B cell (primary cell): ENCODE measurements at regions not wholly inside any gene's neighbourhood (a gene's known extent, or its start where the extent isn't known, plus 50 kb on each side); places are given as distances from the start of the nearest gene placed in this dataset.

Source experiments
- ATAC-seq: fragments of 200-7000 bp; cut with Tn5 transposase; one replicate; pipeline ENCODE4 v1.10.0; 2021; ENCODE audit warnings: low read depth, mild to moderate bottlenecking, moderate number of reproducible peaks, moderate library complexity
- CTCF ChIA-PET: fragments of 350-600 bp; sonication (Branson Sonifier 250); formaldehyde crosslinking; loops from one replicate; lab custom pipeline; 2021; ENCODE audit warnings: antibody characterized with exemption, inconsistent platforms; lab: Charles Lee
- POLR2A ChIA-PET: fragments of 350-600 bp; sonication (Branson Sonifier 250); formaldehyde crosslinking; loops from one replicate; lab custom pipeline; 2021; ENCODE audit warnings: antibody characterized with exemption; lab: Charles Lee
- DNase-seq: peaks from one replicate; pipeline ENCODE4 v3.0.0; 2013
- H2AFZ ChIP-seq: 2 replicates; pipeline ENCODE4 v1.6.1; 2012; ENCODE audit warnings: mild to moderate bottlenecking, low read depth, low read length; ENCODE audit not compliant: insufficient read depth, poor library complexity, severe bottlenecking
- H3K27ac ChIP-seq, 2 donors: 1 replicate in 1 of 2; 2 replicates in 1 of 2; pipeline ENCODE4 v1.5.1; 2012 to 2013; ENCODE audit warnings: low read length in 2 of 2, mild to moderate bottlenecking in 2 of 2, moderate library complexity in 1 of 2
- H3K27me3 ChIP-seq, 4 experiments: fragments of 200-600 bp in 1 of 4; sonication (generic) in 1 of 4; replicated peaks in 1 of 4; 1 replicate in 2 of 4; 2 replicates in 2 of 4; pipeline versions ENCODE4 v1.6.1 to v1.7.0; 2013 to 2016; ENCODE audit warnings: low read length in 3 of 4, mild to moderate bottlenecking in 2 of 4, mixed read lengths in 1 of 4, moderate library complexity in 1 of 4; ENCODE audit not compliant: insufficient read depth in 4 of 4, control insufficient read depth in 3 of 4; ENCODE audit errors: control extremely low read depth in 1 of 4
- H3K36me3 ChIP-seq, 2 experiments: replicated peaks in 1 of 2; 1 replicate in 1 of 2; 2 replicates in 1 of 2; pipeline versions ENCODE4 v1.6.1 to v1.7.1; 2013; ENCODE audit warnings: low read length in 1 of 2; ENCODE audit not compliant: insufficient read depth in 2 of 2, control insufficient read depth in 1 of 2; ENCODE audit errors: control extremely low read depth in 1 of 2, extremely low read depth in 1 of 2
- H3K4me1 ChIP-seq, 2 donors: fragments of 200-600 bp in 1 of 2; sonication (generic) in 1 of 2; 1 replicate in 1 of 2; 2 replicates in 1 of 2; pipeline versions ENCODE4 v1.5.1 to v1.6.1; 2013 to 2017; ENCODE audit warnings: low read length in 2 of 2; ENCODE audit not compliant: control insufficient read depth in 2 of 2, insufficient read depth in 2 of 2
- H3K4me2 ChIP-seq: replicated peaks from 2 replicates; pipeline ENCODE3; 2012; ENCODE audit warnings: mild to moderate bottlenecking, low read depth, low read length; ENCODE audit not compliant: poor library complexity, severe bottlenecking
- H3K4me3 ChIP-seq, 5 experiments: fragments of 200-600 bp in 1 of 5; sonication (generic) in 1 of 5; 1 replicate in 3 of 5; 2 replicates in 2 of 5; pipeline versions ENCODE4 v1.5.1 to v1.7.0; 2011 to 2016; ENCODE audit warnings: low read length in 4 of 5, mild to moderate bottlenecking in 4 of 5, low read depth in 2 of 5, control low read depth in 1 of 5, moderate library complexity in 1 of 5; ENCODE audit not compliant: insufficient read depth in 1 of 5; ENCODE audit errors: control extremely low read depth in 1 of 5, extremely low read depth in 1 of 5
- H3K79me2 ChIP-seq: fragments of 200-600 bp; sonication (generic); one replicate; pipeline ENCODE4 v1.6.0; 2016; ENCODE audit warnings: low read length; ENCODE audit not compliant: control insufficient read depth, insufficient read depth
- H3K9ac ChIP-seq: fragments of 200-600 bp; sonication (generic); 2 replicates; pipeline ENCODE4 v1.6.1; 2017; ENCODE audit warnings: mild to moderate bottlenecking, low read length, moderate library complexity
- H3K9me3 ChIP-seq, 3 donors: one replicate each; pipeline versions ENCODE4 v1.6.1 to v1.7.1; 2013; ENCODE audit warnings: low read length in 2 of 3; ENCODE audit not compliant: control insufficient read depth in 2 of 3, insufficient read depth in 1 of 3; ENCODE audit errors: control extremely low read depth in 1 of 3
- H4K20me1 ChIP-seq: 2 replicates; pipeline ENCODE4 v1.6.0; 2012; ENCODE audit warnings: mild to moderate bottlenecking, low read length; ENCODE audit not compliant: insufficient read depth, control insufficient read depth, poor library complexity, severe bottlenecking
- H3K27ac Mint-ChIP-seq: one replicate; pipeline ENCODE4 v1.8.0; 2021; ENCODE audit warnings: mixed read lengths
- H3K27me3 Mint-ChIP-seq: one replicate; pipeline ENCODE4 v1.8.0; 2021; ENCODE audit warnings: mixed read lengths
- H3K4me1 Mint-ChIP-seq: one replicate; pipeline ENCODE4 v1.8.0; 2021; ENCODE audit warnings: mixed read lengths
- H3K4me3 Mint-ChIP-seq: one replicate; pipeline ENCODE4 v1.8.0; 2021; ENCODE audit warnings: mixed read lengths
- H3K9me3 Mint-ChIP-seq: one replicate; pipeline ENCODE4 v1.8.0; 2022; ENCODE audit warnings: mixed read lengths; ENCODE audit not compliant: insufficient read depth
- CTCF ChIP-seq: fragments of 200-600 bp; IDR thresholded peaks from one replicate; pipeline ENCODE4 v1.8.0; 2022; ENCODE audit warnings: antibody characterized with exemption, mild to moderate bottlenecking
- EZH2 ChIP-seq: IDR thresholded peaks from 2 replicates; pipeline ENCODE4 v1.6.1; 2012; ENCODE audit warnings: borderline replicate concordance, low read depth, mild to moderate bottlenecking, moderate library complexity, low read length; ENCODE audit not compliant: insufficient read depth, poor library complexity, severe bottlenecking
- WGBS: methylation state at CpG from one replicate; pipeline ENCODE4 v1.1.5; 2013; ENCODE audit warnings: missing lambda C conversion rate; ENCODE audit not compliant: insufficient coverage; 5-methylcytosine and 5-hydroxymethylcytosine counted together
- intact Hi-C: fragments of 100-400 bp; cut with micrococcal nuclease; formaldehyde crosslinking; loops from one replicate; pipeline ENCODE4 v1.10.0; 2022

- Mint-ChIP-seq H3K27ac (no peak overlapping the region), H3K9me3 (peaks cover 1% of the 10 kb centered on the region), H3K27me3 (no peaks in the 10 kb centered on the region), H3K4me1 (no peaks in the 10 kb centered on the region), H3K4me3 (no peak overlapping the region)
- no peaks in the 10 kb centered on the region for H4K20me1 ChIP-seq
- intact Hi-C loops, result no loop called here
- no peaks in the 10 kb centered on the region for H3K79me2 ChIP-seq
- DNase-seq (no peak), ATAC-seq (no peak)
- ChIA-PET CTCF (no interaction called here), POLR2A (no interaction called here)
- no peak overlapping the region for H3K4me2 ChIP-seq
- no peaks in the 10 kb centered on the region for H3K9me3 ChIP-seq
- H3K4me1 ChIP-seq, result no peaks in the 10 kb centered on the region
- H3K27ac ChIP-seq, result no peak overlapping the region
- no peak overlapping the region for H3K9ac ChIP-seq
- no peaks in the 10 kb centered on the region for H3K27me3 ChIP-seq
- TF ChIP-seq EZH2 (no peak), CTCF (no peak)
- no peaks in the 10 kb centered on the region for H3K36me3 ChIP-seq
- no CpG with 5 or more reads among the region's 6 CpGs for WGBS
- H2AFZ ChIP-seq, result no peak overlapping the region
- H3K4me3 ChIP-seq, result no peak overlapping the region
Observed at GRCh38 chrX:67100031-67100884, 443.6 kb upstream of the AR start.

GRCh38 chrX:67094061-67094460 lies 449.8 kb upstream of the AR start:
- Histone ChIP-seq H3K9ac (no peak overlapping the region), H4K20me1 (no peaks in the 10 kb centered on the region), H3K79me2 (no peaks in the 10 kb centered on the region), H2AFZ (no peak overlapping the region), H3K27ac (no peak overlapping the region), H3K4me1 (no peaks in the 10 kb centered on the region), H3K36me3 (no peaks in the 10 kb centered on the region), H3K4me3 (no peak overlapping the region), H3K9me3 (peaks cover 0 to 7% (median 0%) of the 10 kb centered on the region in 3 donors), H3K4me2 (no peak overlapping the region), H3K27me3 (no peaks in the 10 kb centered on the region)
- no CpG with 5 or more reads among the region's 2 CpGs for WGBS
- TF ChIP-seq CTCF (no peak), EZH2 (no peak)
- ATAC-seq (no peak), DNase-seq (no peak)
- Mint-ChIP-seq H3K4me3 (no peak overlapping the region), H3K27ac (no peak overlapping the region), H3K9me3 (peaks cover 3% of the 10 kb centered on the region), H3K27me3 (no peaks in the 10 kb centered on the region), H3K4me1 (no peaks in the 10 kb centered on the region)
- intact Hi-C loops, result no loop called here
- CTCF ChIA-PET, result no interaction called here
- POLR2A ChIA-PET, result no interaction called here
